DMS 273 (cell line): ENCODE measurements at regions not wholly inside any gene's neighbourhood (a gene's known extent, or its start where the extent isn't known, plus 50 kb on each side); places are given as distances from the start of the nearest gene placed in this dataset.
A peak's percentile ranks its signal among the peaks of the same experiment; 100 is the strongest.
"Not testable (repeated sequence)": the region's sequence is repeated elsewhere in the genome, so short reads cannot be mapped to it uniquely, and the experiment has no call there.

Experiments
- DNase-seq: peaks from one replicate; lab custom pipeline; 2025; ENCODE audit not compliant: unreplicated experiment; lab: John Stamatoyannopoulos, UW

- DNase-seq, result no peak
Observed at GRCh38 chr14:104230946-104231345, 92.6 kb downstream of the KIF26A start.

- DNase-seq, result no peak
Observed at GRCh38 chr14:104232070-104232484, 93.7 kb downstream of the KIF26A start.

- not testable (repeated sequence) for DNase-seq
Observed at GRCh38 chr14:104234007-104234786, 95.8 kb downstream of the KIF26A start.

GRCh38 chr14:104235686-104236085 is 97.3 kb downstream of the KIF26A start:
- DNase-seq, result no peak

- no peak for DNase-seq
Observed at GRCh38 chr14:104237651-104238423, 99.5 kb downstream of the KIF26A start.

GRCh38 chr14:104238424-104239184 is 100.2 kb downstream of the KIF26A start:
- no peak for DNase-seq

- DNase-seq, result no peak
Observed at GRCh38 chr14:104239185-104239775, 100.9 kb downstream of the KIF26A start.

GRCh38 chr14:104239861-104240301 is 101.5 kb downstream of the KIF26A start:
- DNase-seq, result no peak

GRCh38 chr14:104240434-104241157 is 102.2 kb downstream of the KIF26A start:
- DNase-seq, result no peak

GRCh38 chr14:104243200-104243599 is 104.8 kb downstream of the KIF26A start:
- DNase-seq, result no peak

- DNase-seq, result no peak
Observed at GRCh38 chr14:104244221-104245011, 106.0 kb downstream of the KIF26A start.

GRCh38 chr14:104245075-104245474 is 106.7 kb downstream of the KIF26A start:
- DNase-seq, result no peak

GRCh38 chr14:104245723-104246122 is 107.3 kb downstream of the KIF26A start:
- DNase-seq, result no peak

GRCh38 chr14:104246401-104247335 is 108.3 kb downstream of the KIF26A start:
- no peak for DNase-seq

GRCh38 chr14:104247336-104248202 is 109.2 kb downstream of the KIF26A start:
- peak; percentile 31 for DNase-seq

- no peak for DNase-seq
Observed at GRCh38 chr14:104248203-104249055, 110.0 kb downstream of the KIF26A start.

GRCh38 chr14:104249089-104249488 is 110.7 kb downstream of the KIF26A start:
- DNase-seq, result no peak
